H9 (cell line): ENCODE measurements at regions not wholly inside any gene's neighbourhood (a gene's known extent, or its start where the extent isn't known, plus 50 kb on each side); places are given as distances from the start of the nearest gene placed in this dataset.

ENCODE experiments used
- DNase-seq: peaks from one replicate; pipeline ENCODE4 v3.0.0-alpha.2; 2017
- H2AFZ ChIP-seq: one replicate; pipeline ENCODE4 v1.6.1; 2013; ENCODE audit warnings: mild to moderate bottlenecking, low read length, control low read depth, moderate library complexity
- H2AK5ac ChIP-seq: 2 replicates; pipeline ENCODE4 v1.6.1; 2013; ENCODE audit warnings: low read length, control low read depth, mixed read lengths; ENCODE audit not compliant: insufficient read length
- H2BK120ac ChIP-seq: one replicate; pipeline ENCODE4 v1.6.1; 2013; ENCODE audit warnings: low read depth, mild to moderate bottlenecking, low read length, control low read depth, inconsistent platforms; ENCODE audit not compliant: poor library complexity, severe bottlenecking
- H2BK12ac ChIP-seq: 2 replicates; pipeline ENCODE4 v1.6.1; 2013; ENCODE audit warnings: low read length, control low read depth, mixed read lengths, low read depth; ENCODE audit not compliant: insufficient read length
- H2BK15ac ChIP-seq: 2 replicates; pipeline ENCODE4 v1.6.1; 2013; ENCODE audit warnings: low read depth, low read length, control low read depth
- H2BK20ac ChIP-seq: one replicate; pipeline ENCODE4 v1.6.1; 2013; ENCODE audit warnings: low read depth, mild to moderate bottlenecking, low read length, control low read depth, inconsistent platforms; ENCODE audit not compliant: poor library complexity, severe bottlenecking
- H2BK5ac ChIP-seq: 2 replicates; pipeline ENCODE4 v1.6.1; 2013; ENCODE audit warnings: low read length, control low read depth, mixed read lengths; ENCODE audit not compliant: insufficient read length
- H3K14ac ChIP-seq: 2 replicates; pipeline ENCODE4 v1.6.1; 2013; ENCODE audit warnings: low read length, control low read depth; ENCODE audit not compliant: insufficient read depth
- H3K18ac ChIP-seq: 2 replicates; pipeline ENCODE4 v1.6.1; 2013; ENCODE audit warnings: low read depth, mild to moderate bottlenecking, mixed read lengths, low read length, control low read depth; ENCODE audit not compliant: insufficient read length
- H3K23ac ChIP-seq: 2 replicates; pipeline ENCODE4 v1.6.1; 2013; ENCODE audit warnings: low read length, control low read depth, mixed read lengths, low read depth; ENCODE audit not compliant: insufficient read length
- H3K23me2 ChIP-seq: 2 replicates; pipeline ENCODE4 v1.6.1; 2013; ENCODE audit warnings: low read depth, mild to moderate bottlenecking, mixed read lengths, low read length, control low read depth; ENCODE audit not compliant: insufficient read length, poor library complexity, severe bottlenecking
- H3K27ac ChIP-seq: 2 replicates; pipeline ENCODE4 v1.5.1; 2013; ENCODE audit warnings: low read length, control low read depth, mixed read lengths, low read depth; ENCODE audit not compliant: insufficient read length
- H3K27me3 ChIP-seq: 2 replicates; pipeline ENCODE4 v1.6.1; 2013; ENCODE audit warnings: low read length, control low read depth, inconsistent platforms; ENCODE audit not compliant: insufficient read depth
- H3K4ac ChIP-seq: 2 replicates; pipeline ENCODE4 v1.6.1; 2013; ENCODE audit warnings: low read depth, mild to moderate bottlenecking, control low read depth, inconsistent platforms, low read length, moderate library complexity
- H3K4me1 ChIP-seq: 2 replicates; pipeline ENCODE4 v1.6.1; 2013; ENCODE audit warnings: low read length, control low read depth, inconsistent platforms; ENCODE audit not compliant: insufficient read depth
- H3K4me2 ChIP-seq: 2 replicates; pipeline ENCODE4 v1.6.1; 2013; ENCODE audit warnings: low read length, control low read depth, mixed read lengths; ENCODE audit not compliant: insufficient read length, insufficient read depth
- H3K56ac ChIP-seq: 2 replicates; pipeline ENCODE4 v1.6.1; 2013; ENCODE audit warnings: low read depth, mild to moderate bottlenecking, mixed read lengths, low read length, control low read depth; ENCODE audit not compliant: insufficient read length
- H3K79me1 ChIP-seq: 2 replicates; pipeline ENCODE4 v1.6.1; 2013; ENCODE audit warnings: low read depth, mild to moderate bottlenecking, moderate library complexity, low read length, control low read depth, inconsistent platforms; ENCODE audit not compliant: insufficient read depth, poor library complexity, severe bottlenecking
- H3K79me2 ChIP-seq: 2 replicates; pipeline ENCODE4 v1.6.1; 2013; ENCODE audit warnings: low read length, control low read depth, inconsistent platforms; ENCODE audit not compliant: insufficient read depth
- H3K9ac ChIP-seq: 2 replicates; pipeline ENCODE4 v1.6.1; 2013; ENCODE audit warnings: low read length, control low read depth, mixed read lengths; ENCODE audit not compliant: insufficient read length; ENCODE audit errors: extremely low read depth
- H3K9me3 ChIP-seq: one replicate; pipeline ENCODE4 v1.6.1; 2013; ENCODE audit warnings: low read depth, low read length, inconsistent platforms; ENCODE audit not compliant: control insufficient read depth
- H3T11ph ChIP-seq: one replicate; pipeline ENCODE4 v1.6.1; 2013; ENCODE audit warnings: mild to moderate bottlenecking, low read length, control low read depth, inconsistent platforms
- H4K20me1 ChIP-seq: one replicate; pipeline ENCODE4 v1.6.1; 2013; ENCODE audit not compliant: control insufficient read depth, insufficient read length, insufficient read depth
- H4K5ac ChIP-seq: 2 replicates; pipeline ENCODE4 v1.6.1; 2013; ENCODE audit warnings: low read depth, mild to moderate bottlenecking, mixed read lengths, low read length, control low read depth; ENCODE audit not compliant: insufficient read length
- H4K8ac ChIP-seq: replicated peaks from 2 replicates; pipeline ENCODE4 v1.6.1; 2013; ENCODE audit warnings: low read length, control low read depth, mixed read lengths, low read depth; ENCODE audit not compliant: insufficient read length
- H4K91ac ChIP-seq: 2 replicates; pipeline ENCODE4 v1.6.1; 2013; ENCODE audit warnings: low read depth, mild to moderate bottlenecking, moderate library complexity, mixed read lengths, low read length, control low read depth; ENCODE audit not compliant: insufficient read length
- H3K27ac Mint-ChIP-seq, 3 experiments: 2 replicates in 2 of 3; 3 replicates in 1 of 3; pipeline ENCODE4 v1.8.0; 2020 to 2021; ENCODE audit warnings: mixed read lengths in 3 of 3, mild to moderate bottlenecking in 1 of 3, moderate library complexity in 1 of 3
- H3K27me3 Mint-ChIP-seq: 2 replicates; pipeline ENCODE4 v1.8.0; 2021; ENCODE audit warnings: low read depth, mild to moderate bottlenecking, moderate library complexity, mixed read lengths
- H3K36me3 Mint-ChIP-seq, 3 experiments: 2 replicates in 2 of 3; 3 replicates in 1 of 3; pipeline ENCODE4 v1.8.0; 2020 to 2021; ENCODE audit warnings: low read depth in 3 of 3, mixed read lengths in 3 of 3; ENCODE audit not compliant: insufficient read depth in 1 of 3
- H3K4me1 Mint-ChIP-seq, 2 experiments: 2 replicates each; pipeline ENCODE4 v1.8.0; 2020; ENCODE audit warnings: mixed read lengths in 2 of 2
- H3K4me3 Mint-ChIP-seq, 2 experiments: 2 replicates in 1 of 2; 3 replicates in 1 of 2; pipeline ENCODE4 v1.8.0; 2020 to 2021; ENCODE audit warnings: mild to moderate bottlenecking in 2 of 2, mixed read lengths in 2 of 2, moderate library complexity in 1 of 2
- H3K9me3 Mint-ChIP-seq, 2 experiments: 2 replicates in 1 of 2; 3 replicates in 1 of 2; pipeline ENCODE4 v1.8.0; 2020; ENCODE audit warnings: mild to moderate bottlenecking in 2 of 2, mixed read lengths in 2 of 2, moderate library complexity in 1 of 2
- CTCF ChIP-seq: fragments of 200-600 bp; sonication (generic); conservative IDR thresholded peaks from 3 replicates; pipeline ENCODE4 v1.8.0; 2021; ENCODE audit warnings: antibody characterized with exemption, mild to moderate bottlenecking
- WGBS: extraction: QIAGEN DNeasy Blood & Tissue Kit; methylation state at CpG from one replicate; pipeline ENCODE4 v1.1.7; 2013; ENCODE audit warnings: missing lambda C conversion rate, low lambda C conversion rate, mixed read lengths; ENCODE audit not compliant: insufficient read length; ENCODE audit errors: extremely low coverage; 5-methylcytosine and 5-hydroxymethylcytosine counted together

DNA sequence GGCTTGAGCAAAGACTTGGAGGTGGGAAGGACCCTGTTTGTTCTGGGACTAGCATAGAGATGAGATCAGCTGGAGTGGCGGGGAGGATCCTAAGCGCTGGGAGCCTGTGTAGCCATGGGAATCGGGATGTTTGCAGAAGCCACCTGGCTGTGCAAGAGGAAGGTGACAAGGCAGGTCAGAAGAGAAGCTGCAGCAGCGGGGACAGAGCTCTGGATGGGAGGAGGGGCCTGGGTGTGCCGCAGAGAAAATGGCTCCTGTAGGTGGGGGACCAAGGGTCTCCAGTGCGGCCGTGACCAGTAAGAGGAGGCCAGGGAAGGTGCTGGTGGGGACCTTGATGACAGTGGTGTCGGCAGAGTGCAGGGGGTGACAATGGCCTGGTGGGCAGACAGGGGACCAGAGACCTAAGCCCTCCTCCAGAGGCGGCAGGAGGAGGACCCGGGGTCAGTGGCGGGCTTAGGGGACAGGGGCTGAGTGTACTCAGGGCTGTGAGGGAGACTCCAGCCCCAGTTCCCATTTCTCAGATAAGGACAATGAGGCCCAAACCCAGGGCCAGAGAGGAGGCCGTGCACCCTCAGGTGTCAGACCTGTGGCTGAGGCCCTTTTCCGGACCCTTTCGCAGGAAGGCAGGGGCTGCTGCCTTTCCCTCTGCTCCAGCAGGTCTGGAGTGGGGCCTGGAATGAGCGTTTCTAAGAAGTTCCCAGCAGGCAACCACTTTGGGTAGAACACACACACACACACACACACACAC, 206.6 kb upstream of the RTL1 start:
- Histone ChIP-seq H4K91ac (no peak overlapping the region), H3K79me2 (no peaks in the 10 kb centered on the region), H2BK12ac (no peak overlapping the region), H3K27ac (no peak overlapping the region), H3K79me1 (no peaks in the 10 kb centered on the region), H3K14ac (no peak overlapping the region; the same call in 1 of the 2 replicates), H3K23me2 (no peaks in the 10 kb centered on the region), H3K4me2 (no peak overlapping the region), H4K5ac (no peak overlapping the region), H3K4me1 (no peaks in the 10 kb centered on the region), H3K9ac (no peak overlapping the region), H4K20me1 (no peaks in the 10 kb centered on the region), H2AFZ (no peak overlapping the region), H2BK15ac (no peak overlapping the region), H2BK5ac (no peak overlapping the region), H3T11ph (no peak overlapping the region), H4K8ac (no peak overlapping the region), H2AK5ac (no peak overlapping the region), H2BK120ac (no peak overlapping the region), H3K18ac (no peak overlapping the region), H3K56ac (no peak overlapping the region), H3K9me3 (no peaks in the 10 kb centered on the region), H2BK20ac (no peak overlapping the region), H3K4ac (no peak overlapping the region), H3K27me3 (no peaks in the 10 kb centered on the region), H3K23ac (no peak overlapping the region)
- H3K36me3 Mint-ChIP-seq = no peaks in the 10 kb centered on the region
- H3K27ac Mint-ChIP-seq = peak overlapping the region in 2 of 3 experiments; percentile 9 to 91; a peak in 2 of 7 replicates
- H3K27me3 Mint-ChIP-seq = peaks cover 8% of the 10 kb centered on the region
- no peak for TF ChIP-seq CTCF
- DNase-seq = no peak
- 0 out of 4 replicates have a peak, but pooled peaks cover 0 to 6% of the 10 kb centered on the region in 2 experiments for H3K4me1 Mint-ChIP-seq
- H3K9me3 Mint-ChIP-seq = no peaks in the 10 kb centered on the region; a peak in 1 of 5 replicates
- WGBS = no CpG with 5 or more reads among the region's 15 CpGs
- no peak overlapping the region for H3K4me3 Mint-ChIP-seq
